Endothelial cell (in vitro differentiated cells): ENCODE measurements at regions not wholly inside any gene's neighbourhood (a gene's known extent, or its start where the extent isn't known, plus 50 kb on each side); places are given as distances from the start of the nearest gene placed in this dataset.

Experiments
- DNase-seq: peaks from one replicate; pipeline ENCODE4 v3.0.0; 2021; ENCODE audit warnings: low spot score
- H3K27ac Mint-ChIP-seq: one replicate; pipeline ENCODE4 v1.8.0; 2021; ENCODE audit warnings: mixed read lengths, inconsistent platforms; ENCODE audit not compliant: unreplicated experiment
- H3K27me3 Mint-ChIP-seq: one replicate; pipeline ENCODE4 v1.8.0; 2021; ENCODE audit warnings: mild to moderate bottlenecking, moderate library complexity, mixed read lengths, inconsistent platforms; ENCODE audit not compliant: unreplicated experiment
- H3K36me3 Mint-ChIP-seq: one replicate; pipeline ENCODE4 v1.8.0; 2021; ENCODE audit warnings: mild to moderate bottlenecking, low read depth, mixed read lengths, inconsistent platforms; ENCODE audit not compliant: unreplicated experiment
- H3K4me1 Mint-ChIP-seq: one replicate; pipeline ENCODE4 v1.8.0; 2021; ENCODE audit warnings: mild to moderate bottlenecking, mixed read lengths, inconsistent platforms; ENCODE audit not compliant: unreplicated experiment
- H3K4me3 Mint-ChIP-seq: one replicate; pipeline ENCODE4 v1.8.0; 2021; ENCODE audit warnings: mild to moderate bottlenecking, mixed read lengths, inconsistent platforms; ENCODE audit not compliant: unreplicated experiment
- H3K9me3 Mint-ChIP-seq: one replicate; pipeline ENCODE4 v1.8.0; 2021; ENCODE audit warnings: mixed read lengths, inconsistent platforms; ENCODE audit not compliant: unreplicated experiment
- TF ChIP-seq, protein P1 (sequence below): fragments of 200-600 bp; sonication (generic); IDR thresholded peaks from one replicate; pipeline ENCODE4 v1.5.0; 2021; ENCODE audit warnings: antibody characterized with exemption; ENCODE audit not compliant: unreplicated experiment

GRCh38 chr17:12376276-12376675 lies 289.4 kb upstream of the MYOCD start:
- H3K27ac Mint-ChIP-seq, result no peak overlapping the region
- no peak for DNase-seq

DNA sequence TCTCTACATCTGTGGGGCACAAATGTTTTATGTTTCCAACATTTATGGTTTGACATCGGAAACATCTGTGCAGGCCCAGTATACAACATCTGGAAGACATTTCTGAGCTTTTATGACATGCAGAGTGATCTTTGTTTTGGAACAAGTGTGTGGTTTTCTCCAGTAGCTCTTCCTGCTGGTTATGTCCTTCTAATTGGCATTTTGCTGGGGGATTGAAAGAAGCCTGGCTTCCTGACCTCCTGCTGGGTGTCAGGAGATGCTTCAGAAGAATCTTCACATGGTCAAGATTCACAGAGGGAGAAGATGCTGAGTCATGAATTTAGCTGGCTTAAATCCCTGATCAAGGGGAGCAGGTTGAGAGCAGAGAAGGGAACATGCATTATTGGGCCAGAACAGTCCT lies 279.5 kb upstream of the MYOCD start:
- TF ChIP-seq, protein P1, sequence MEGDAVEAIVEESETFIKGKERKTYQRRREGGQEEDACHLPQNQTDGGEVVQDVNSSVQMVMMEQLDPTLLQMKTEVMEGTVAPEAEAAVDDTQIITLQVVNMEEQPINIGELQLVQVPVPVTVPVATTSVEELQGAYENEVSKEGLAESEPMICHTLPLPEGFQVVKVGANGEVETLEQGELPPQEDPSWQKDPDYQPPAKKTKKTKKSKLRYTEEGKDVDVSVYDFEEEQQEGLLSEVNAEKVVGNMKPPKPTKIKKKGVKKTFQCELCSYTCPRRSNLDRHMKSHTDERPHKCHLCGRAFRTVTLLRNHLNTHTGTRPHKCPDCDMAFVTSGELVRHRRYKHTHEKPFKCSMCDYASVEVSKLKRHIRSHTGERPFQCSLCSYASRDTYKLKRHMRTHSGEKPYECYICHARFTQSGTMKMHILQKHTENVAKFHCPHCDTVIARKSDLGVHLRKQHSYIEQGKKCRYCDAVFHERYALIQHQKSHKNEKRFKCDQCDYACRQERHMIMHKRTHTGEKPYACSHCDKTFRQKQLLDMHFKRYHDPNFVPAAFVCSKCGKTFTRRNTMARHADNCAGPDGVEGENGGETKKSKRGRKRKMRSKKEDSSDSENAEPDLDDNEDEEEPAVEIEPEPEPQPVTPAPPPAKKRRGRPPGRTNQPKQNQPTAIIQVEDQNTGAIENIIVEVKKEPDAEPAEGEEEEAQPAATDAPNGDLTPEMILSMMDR, result no peak
- no peaks in the 10 kb centered on the region for H3K9me3 Mint-ChIP-seq
- H3K27me3 Mint-ChIP-seq, result peaks cover 2% of the 10 kb centered on the region
- DNase-seq, result no peak
- H3K4me3 Mint-ChIP-seq, result no peak overlapping the region
- no peaks in the 10 kb centered on the region for H3K4me1 Mint-ChIP-seq
- no peak overlapping the region for H3K27ac Mint-ChIP-seq
- H3K36me3 Mint-ChIP-seq, result no peaks in the 10 kb centered on the region

More at GRCh38 chr17:12376276-12376675, 289.4 kb upstream of the MYOCD start:
- H3K27me3 Mint-ChIP-seq, result peaks cover 1% of the 10 kb centered on the region
- H3K4me3 Mint-ChIP-seq, result no peak overlapping the region
- TF ChIP-seq, protein P1, result no peak
- H3K4me1 Mint-ChIP-seq, result no peaks in the 10 kb centered on the region
- no peaks in the 10 kb centered on the region for H3K9me3 Mint-ChIP-seq
- H3K36me3 Mint-ChIP-seq, result no peaks in the 10 kb centered on the region

DNA sequence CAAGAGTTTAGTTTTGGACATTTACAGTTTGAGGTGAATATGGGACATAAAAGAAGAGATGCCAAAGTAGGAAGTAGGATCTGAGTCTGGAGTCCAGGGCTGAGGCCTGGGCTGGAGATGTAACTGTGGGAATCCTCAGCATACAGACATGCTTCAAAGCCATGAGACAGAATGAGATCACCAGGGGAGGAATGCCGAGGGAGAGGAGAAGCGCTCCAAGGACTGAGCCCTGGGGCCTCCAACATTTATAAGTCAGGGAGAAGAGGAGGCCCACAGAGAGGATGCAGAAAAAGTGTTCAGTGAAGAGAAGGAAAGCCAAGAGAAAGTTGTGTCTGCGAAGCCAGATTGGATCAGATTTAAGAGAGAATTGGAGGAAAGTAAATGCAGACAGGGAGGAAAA lies 277.5 kb upstream of the MYOCD start:
- H3K9me3 Mint-ChIP-seq, result no peaks in the 10 kb centered on the region
- no peaks in the 10 kb centered on the region for H3K4me1 Mint-ChIP-seq
- DNase-seq, result no peak
- H3K4me3 Mint-ChIP-seq, result no peak overlapping the region
- H3K27ac Mint-ChIP-seq, result no peak overlapping the region
- TF ChIP-seq, protein P1, result no peak
- H3K27me3 Mint-ChIP-seq, result peaks cover 2% of the 10 kb centered on the region
- no peaks in the 10 kb centered on the region for H3K36me3 Mint-ChIP-seq

- TF ChIP-seq, protein P1, result no peak
- no peak overlapping the region for H3K27ac Mint-ChIP-seq
- H3K4me1 Mint-ChIP-seq, result peaks cover 8% of the 10 kb centered on the region
- peaks cover 2% of the 10 kb centered on the region for H3K27me3 Mint-ChIP-seq
- H3K4me3 Mint-ChIP-seq, result no peak overlapping the region
- no peaks in the 10 kb centered on the region for H3K9me3 Mint-ChIP-seq
- no peaks in the 10 kb centered on the region for H3K36me3 Mint-ChIP-seq
- no peak for DNase-seq
These were observed 276.3 kb upstream of the MYOCD start for GRCh38 chr17:12389421-12389820.

GRCh38 chr17:12390631-12391030 lies 275.1 kb upstream of the MYOCD start:
- Mint-ChIP-seq H3K4me3 (no peak overlapping the region), H3K9me3 (no peaks in the 10 kb centered on the region), H3K27me3 (peaks cover 2% of the 10 kb centered on the region), H3K27ac (no peak overlapping the region), H3K4me1 (peaks cover 11% of the 10 kb centered on the region), H3K36me3 (no peaks in the 10 kb centered on the region)
- no peak for DNase-seq
- TF ChIP-seq, protein P1, result no peak
